Esophagus muscularis mucosa (tissue), 4 donors: ENCODE measurements at regions not wholly inside any gene's neighbourhood (a gene's known extent, or its start where the extent isn't known, plus 50 kb on each side); places are given as distances from the start of the nearest gene placed in this dataset.

Experiments
- DNase-seq: peaks from one replicate; pipeline ENCODE4 v3.0.0-alpha.2; 2017; ENCODE audit errors: extremely low spot score
- H3K27ac ChIP-seq, 4 donors: fragments of 200-600 bp; sonication (generic); replicated peaks in 1 of 4; 1 replicate in 3 of 4; 2 replicates in 1 of 4; pipeline ENCODE4 v1.5.1; 2016 to 2019; ENCODE audit warnings: mild to moderate bottlenecking in 1 of 4
- H3K27me3 ChIP-seq, 4 donors: fragments of 200-600 bp; sonication (generic); one replicate each; pipeline versions ENCODE4 v1.5.1 to v1.6.0; 2016 to 2019
- H3K36me3 ChIP-seq, 4 donors: fragments of 200-600 bp; sonication (generic); one replicate each; pipeline ENCODE4 v1.5.1; 2016 to 2019
- H3K4me1 ChIP-seq, 4 donors: fragments of 200-600 bp; sonication (generic); one replicate each; pipeline ENCODE4 v1.5.1; 2016 to 2019
- H3K4me3 ChIP-seq, 4 donors: fragments of 200-600 bp; sonication (generic); 1 replicate in 2 of 4; 2 replicates in 2 of 4; pipeline ENCODE4 v1.5.1; 2016 to 2019; ENCODE audit warnings: mild to moderate bottlenecking in 4 of 4, moderate library complexity in 1 of 4
- H3K9me3 ChIP-seq, 4 donors: fragments of 200-600 bp; sonication (generic); 1 replicate in 3 of 4; 2 replicates in 1 of 4; pipeline ENCODE4 v1.5.1; 2016 to 2019
- CTCF ChIP-seq, 3 experiments: fragments of 200-600 bp in 2 of 3; fragments of 450-650 bp in 1 of 3; sonication (generic) in 2 of 3; IDR thresholded peaks; one replicate each; pipeline ENCODE4 v1.5.1; 2017 to 2019; ENCODE audit warnings: antibody characterized with exemption in 3 of 3, mild to moderate bottlenecking in 2 of 3, moderate library complexity in 1 of 3
- EP300 ChIP-seq: sonication (generic); formaldehyde crosslinking; IDR thresholded peaks from one replicate; pipeline ENCODE4 v1.6.1; 2017; ENCODE audit warnings: antibody characterized with exemption
- POLR2A ChIP-seq: fragments of 450-650 bp; IDR thresholded peaks from one replicate; pipeline ENCODE4 v1.6.1; 2017; ENCODE audit warnings: antibody characterized with exemption, moderate library complexity, mild to moderate bottlenecking, low read depth
- POLR2AphosphoS5 ChIP-seq, 2 donors: sonication (generic); formaldehyde crosslinking; IDR thresholded peaks; one replicate each; pipeline ENCODE4 v1.6.1; 2017; ENCODE audit warnings: antibody characterized with exemption in 2 of 2
- WGBS: methylation state at CpG from one replicate; pipeline ENCODE4 v1.1.5; 2018; 5-methylcytosine and 5-hydroxymethylcytosine counted together
- intact Hi-C: fragments of 100-400 bp; cut with DNase I; formaldehyde crosslinking; loops from one replicate; pipeline ENCODE4 v1.15.1; 2023

- no peak overlapping the region for H3K27ac ChIP-seq
- H3K4me3 ChIP-seq = no peak overlapping the region
- 90% methylated on average over 3 of the region's 3 CpGs for WGBS
- H3K36me3 ChIP-seq = no peaks in the 10 kb centered on the region
- H3K4me1 ChIP-seq = no peaks in the 10 kb centered on the region
- TF ChIP-seq EP300 = no peak
- TF ChIP-seq POLR2AphosphoS5 (IDR thresholded peaks at IDR 0.05) = no peak
- TF ChIP-seq POLR2A = no peak
- no peak for TF ChIP-seq CTCF (IDR thresholded peaks at IDR 0.05)
- no peaks in the 10 kb centered on the region for H3K27me3 ChIP-seq
- DNase-seq = no peak
- H3K9me3 ChIP-seq = no peaks in the 10 kb centered on the region
- intact Hi-C loops = no loop called here
Observed at GRCh38 chr9:90175257-90175656, 467.4 kb downstream of the DIRAS2 start.

DNA sequence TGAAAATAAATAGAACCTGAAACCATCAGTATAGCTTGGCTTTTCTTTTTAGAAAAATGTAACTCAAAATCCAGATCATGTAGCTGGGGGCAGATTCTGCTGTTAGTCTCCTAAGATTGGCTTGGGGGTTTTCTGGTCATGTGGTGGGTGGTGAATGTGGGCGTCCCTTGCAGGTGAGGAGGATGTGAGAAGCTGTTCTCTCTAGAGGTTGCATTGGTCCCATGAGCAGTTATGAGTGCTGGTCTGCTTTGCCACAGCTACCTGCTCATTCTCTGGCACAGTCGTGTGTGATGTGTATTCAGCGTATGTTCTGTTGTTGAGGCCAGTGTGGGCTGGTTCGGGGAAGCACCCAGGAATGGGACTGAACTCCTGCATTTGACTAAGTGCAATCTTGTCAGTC is 466.8 kb downstream of the DIRAS2 start:
- H3K4me1 ChIP-seq = no peaks in the 10 kb centered on the region
- intact Hi-C loops = no loop called here
- DNase-seq = no peak
- H3K9me3 ChIP-seq = no peaks in the 10 kb centered on the region
- 95% methylated on average over 4 of the region's 4 CpGs for WGBS
- no peaks in the 10 kb centered on the region for H3K27me3 ChIP-seq
- no peaks in the 10 kb centered on the region for H3K36me3 ChIP-seq
- no peak for TF ChIP-seq EP300
- TF ChIP-seq CTCF (IDR thresholded peaks at IDR 0.05) = no peak
- TF ChIP-seq POLR2A = no peak
- TF ChIP-seq POLR2AphosphoS5 (IDR thresholded peaks at IDR 0.05) = no peak
- no peak overlapping the region for H3K27ac ChIP-seq
- H3K4me3 ChIP-seq = no peak overlapping the region

- 86% methylated on average over 2 of the region's 2 CpGs for WGBS
- DNase-seq = no peak
- Histone ChIP-seq H3K9me3 (no peaks in the 10 kb centered on the region), H3K36me3 (no peaks in the 10 kb centered on the region), H3K27me3 (no peaks in the 10 kb centered on the region), H3K4me1 (no peaks in the 10 kb centered on the region), H3K27ac (no peak overlapping the region), H3K4me3 (no peak overlapping the region)
- intact Hi-C loops = no loop called here
- TF ChIP-seq POLR2AphosphoS5 (IDR thresholded peaks at IDR 0.05) (no peak), CTCF (IDR thresholded peaks at IDR 0.05) (no peak), POLR2A (no peak), EP300 (no peak)
Observed at GRCh38 chr9:90176901-90177300, 465.7 kb downstream of the DIRAS2 start.

DNA sequence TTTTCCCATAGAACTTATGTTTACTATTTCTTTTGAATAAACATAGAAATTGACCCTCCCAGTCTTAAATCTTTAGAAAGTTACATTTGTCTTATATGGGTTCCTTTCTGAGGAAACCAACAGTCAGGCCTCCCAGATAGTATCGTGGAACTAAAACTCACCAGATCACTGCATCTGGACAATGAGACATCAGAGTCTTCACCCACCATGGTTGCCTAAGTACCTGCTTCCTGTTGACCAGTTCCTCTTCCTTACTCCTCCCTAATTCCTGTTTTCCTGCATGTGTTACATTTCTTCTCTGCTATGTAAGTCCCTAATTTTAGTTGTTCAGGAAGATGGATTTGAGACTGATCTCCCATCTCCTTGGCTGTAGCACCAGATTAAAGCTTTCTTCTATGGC is 462.2 kb downstream of the DIRAS2 start:
- WGBS = 88% methylated on average over 1 of the region's 1 CpG
- Histone ChIP-seq H3K4me3 (no peak overlapping the region), H3K4me1 (no peaks in the 10 kb centered on the region), H3K36me3 (no peaks in the 10 kb centered on the region), H3K9me3 (no peaks in the 10 kb centered on the region), H3K27ac (no peak overlapping the region), H3K27me3 (no peaks in the 10 kb centered on the region)
- no peak for DNase-seq
- TF ChIP-seq POLR2AphosphoS5 (IDR thresholded peaks at IDR 0.05) (no peak), POLR2A (no peak), EP300 (no peak), CTCF (IDR thresholded peaks at IDR 0.05) (no peak)
- intact Hi-C loops = no loop called here

- 59% methylated on average over 2 of the region's 2 CpGs for WGBS
- no peak for DNase-seq
- intact Hi-C loops = no loop called here
Observed at GRCh38 chr9:90188656-90189055, 454.0 kb downstream of the DIRAS2 start.

More at GRCh38 chr9:90188656-90189055, 454.0 kb downstream of the DIRAS2 start:
- Histone ChIP-seq H3K4me3 (no peak overlapping the region), H3K27ac (no peak overlapping the region), H3K4me1 (no peaks in the 10 kb centered on the region), H3K36me3 (no peaks in the 10 kb centered on the region), H3K27me3 (peaks cover 0 to 16% (median 0%) of the 10 kb centered on the region in 4 donors), H3K9me3 (no peaks in the 10 kb centered on the region)
- TF ChIP-seq CTCF (IDR thresholded peaks at IDR 0.05) (no peak), EP300 (no peak), POLR2A (no peak), POLR2AphosphoS5 (IDR thresholded peaks at IDR 0.05) (no peak)
